ENCODE measurements at regions not wholly inside any gene's neighbourhood (a gene's known extent, or its start where the extent isn't known, plus 50 kb on each side); places are given as distances from the start of the nearest gene placed in this dataset.

DNA sequence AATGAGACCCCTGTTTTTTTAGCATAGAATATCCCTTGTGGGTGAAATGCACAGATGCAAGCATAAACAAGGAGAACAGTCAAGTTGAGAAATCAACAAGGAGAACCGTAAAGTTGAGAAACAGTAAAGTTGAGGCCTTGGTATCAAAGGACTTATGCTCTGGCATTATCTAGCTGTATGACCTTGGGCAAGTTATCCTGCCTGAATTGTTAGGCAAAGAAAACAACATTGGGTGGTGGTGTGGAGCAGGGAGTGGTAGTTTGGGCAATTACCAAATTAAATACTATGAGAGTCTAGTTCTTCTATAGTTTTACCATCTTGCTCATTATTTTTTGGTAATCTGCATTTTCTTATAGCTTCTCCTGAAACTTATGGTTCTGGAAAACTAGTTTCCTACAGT is 573.4 kb upstream of the ARPP21 start:
- H3K27me3 ChIP-seq (ENCODE audit: control insufficient read depth in 2 of 2, insufficient read depth in 2 of 2, low read length in 2 of 2), result no peaks in the 10 kb centered on the region
- H3K9ac ChIP-seq (replicated peaks; ENCODE audit: extremely low read depth, insufficient read depth, low read length), result no peak overlapping the region
- ChIA-PET CTCF (no interaction called here), POLR2A (no interaction called here)
- H3K4me3 ChIP-seq (replicated peaks in 1 of 3; ENCODE audit: insufficient read depth in 1 of 3, low read depth in 1 of 3, low read length in 3 of 3), result no peak overlapping the region
- H3K9me3 ChIP-seq (replicated peaks; ENCODE audit: control insufficient read depth, insufficient read depth, low read length), result no peaks in the 10 kb centered on the region
- DNase-seq (ENCODE audit: low read depth, low spot score) (no peak), FAIRE-seq (no peak)
- no peaks in the 10 kb centered on the region for H3K36me3 ChIP-seq (ENCODE audit: control insufficient read depth in 2 of 2, extremely low read depth in 1 of 2, insufficient read depth in 2 of 2, low read length in 2 of 2)
- H3K9me1 ChIP-seq (replicated peaks; ENCODE audit: control insufficient read depth, extremely low read depth, insufficient read depth, low read length), result no peaks in the 10 kb centered on the region
- intact Hi-C loops (cut with micrococcal nuclease), result no loop called here
- H4K20me1 ChIP-seq (replicated peaks; ENCODE audit: control insufficient read depth, extremely low read depth, insufficient read depth, low read length), result no peaks in the 10 kb centered on the region
- no peaks in the 10 kb centered on the region for H3K79me2 ChIP-seq (ENCODE audit: control insufficient read depth, insufficient read depth, low read length)
- no peak overlapping the region for H2AFZ ChIP-seq (ENCODE audit: low read depth, low read length)
- dilution Hi-C loops (cut with MboI; ENCODE audit: extremely low pct_ligation_motif_present, low sequenced_read_pairs), result no loop called here
- TF ChIP-seq GATA2 (IDR thresholded peaks at IDR 0.05; ENCODE audit: insufficient read depth, insufficient read length, low read depth, low read length), result no peak
- no peak overlapping the region for H3K4me2 ChIP-seq (ENCODE audit: insufficient read depth, low read length)
- BruUV-seq (replicated peaks), result no TSS peak
- H3K27ac ChIP-seq (ENCODE audit: insufficient read depth, low read depth, low read length), result no peak overlapping the region
- no peaks in the 10 kb centered on the region for H3K4me1 ChIP-seq (ENCODE audit: control insufficient read depth, extremely low read depth, insufficient read depth, low read length)

DNA sequence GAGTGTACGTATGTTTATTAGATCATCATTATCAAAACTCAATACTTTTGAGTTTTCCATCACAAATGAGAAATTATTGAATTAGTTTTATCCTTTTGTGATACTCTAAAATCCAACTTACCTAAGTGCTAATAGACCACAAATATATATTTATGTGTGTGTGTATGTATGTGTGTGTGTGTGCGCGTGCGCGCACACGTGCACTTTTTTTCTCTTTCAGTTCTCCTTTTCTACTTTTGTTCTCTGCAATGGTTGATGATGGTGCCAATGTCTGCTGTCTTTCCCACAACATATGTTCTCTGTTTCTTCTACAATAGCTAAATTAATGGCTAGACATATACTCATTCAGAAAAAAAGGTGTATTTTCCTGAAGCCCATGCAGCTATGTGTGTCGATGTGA is 571.6 kb upstream of the ARPP21 start:
- Histone ChIP-seq H4K20me1 (replicated peaks; ENCODE audit: control insufficient read depth, extremely low read depth, insufficient read depth, low read length) (no peaks in the 10 kb centered on the region), H3K9me1 (replicated peaks; ENCODE audit: control insufficient read depth, extremely low read depth, insufficient read depth, low read length) (no peaks in the 10 kb centered on the region), H3K27ac (ENCODE audit: insufficient read depth, low read depth, low read length) (no peak overlapping the region), H3K9me3 (replicated peaks; ENCODE audit: control insufficient read depth, insufficient read depth, low read length) (no peaks in the 10 kb centered on the region), H3K36me3 (ENCODE audit: control insufficient read depth in 2 of 2, extremely low read depth in 1 of 2, insufficient read depth in 2 of 2, low read length in 2 of 2) (no peaks in the 10 kb centered on the region), H3K4me3 (replicated peaks in 1 of 3; ENCODE audit: insufficient read depth in 1 of 3, low read depth in 1 of 3, low read length in 3 of 3) (no peak overlapping the region), H3K4me2 (ENCODE audit: insufficient read depth, low read length) (no peak overlapping the region), H2AFZ (ENCODE audit: low read depth, low read length) (no peak overlapping the region), H3K4me1 (ENCODE audit: control insufficient read depth, extremely low read depth, insufficient read depth, low read length) (no peaks in the 10 kb centered on the region), H3K79me2 (ENCODE audit: control insufficient read depth, insufficient read depth, low read length) (no peaks in the 10 kb centered on the region), H3K9ac (replicated peaks; ENCODE audit: extremely low read depth, insufficient read depth, low read length) (no peak overlapping the region), H3K27me3 (ENCODE audit: control insufficient read depth in 2 of 2, insufficient read depth in 2 of 2, low read length in 2 of 2) (no peaks in the 10 kb centered on the region)
- CTCF ChIA-PET, result interaction anchor here (0.5 kb wide), 1 partner anchor 10 kb away, joined by 3 read pairs; no protein-coding TSS in a partner anchor
- TF ChIP-seq MAX (IDR thresholded peaks at IDR 0.05; ENCODE audit: insufficient read depth, insufficient read length) (no peak), FOS (IDR thresholded peaks at IDR 0.05; ENCODE audit: borderline replicate concordance, insufficient read depth, low read length) (no peak), EZH2 (IDR thresholded peaks at IDR 0.05; ENCODE audit: borderline replicate concordance, low read depth, low read length, severe bottlenecking) (no peak), POLR2AphosphoS5 (IDR thresholded peaks at IDR 0.05; ENCODE audit: insufficient read depth, low read depth, low read length) (no peak), JUN (IDR thresholded peaks at IDR 0.05; ENCODE audit: borderline replicate concordance, insufficient read depth, insufficient read length, low read depth) (no peak), CTCF (IDR thresholded peaks at IDR 0.05; ENCODE audit: extremely low read depth in 1 of 2, insufficient read depth in 1 of 2, low read depth in 1 of 2, low read length in 2 of 2) (no peak), POLR2A (IDR thresholded peaks at IDR 0.05; ENCODE audit: low read depth, low read length) (no peak), MYC (IDR thresholded peaks at IDR 0.05; ENCODE audit: low read depth, low read length) (no peak), GATA2 (IDR thresholded peaks at IDR 0.05; ENCODE audit: insufficient read depth, insufficient read length, low read depth, low read length) (no peak)
- FAIRE-seq, result no peak
- no TSS peak for BruUV-seq (replicated peaks)
- dilution Hi-C loops (cut with MboI; ENCODE audit: extremely low pct_ligation_motif_present, low sequenced_read_pairs) (no loop called here), intact Hi-C loops (cut with micrococcal nuclease) (no loop called here)
- POLR2A ChIA-PET, result no interaction called here
- DNase-seq (ENCODE audit: low read depth, low spot score), result no peak

Data from endothelial cell of umbilical vein (primary cell).